CD1c-positive myeloid dendritic cell (primary cell): ENCODE measurements at regions not wholly inside any gene's neighbourhood (a gene's known extent, or its start where the extent isn't known, plus 50 kb on each side); places are given as distances from the start of the nearest gene placed in this dataset.
A peak's percentile ranks its signal among the peaks of the same experiment; 100 is the strongest.
"Not testable (repeated sequence)": the region's sequence is repeated elsewhere in the genome, so short reads cannot be mapped to it uniquely, and the experiment has no call there.

Source experiments
- DNase-seq: peaks from one replicate; pipeline ENCODE4 v3.0.0-alpha.2; 2016; ENCODE audit errors: extremely low spot score

- DNase-seq: no peak
These were observed 736.8 kb upstream of the NCAM2 start for GRCh38 chr21:20261364-20261763.

GRCh38 chr21:20265707-20266440, 732.3 kb upstream of the NCAM2 start:
- DNase-seq: no peak

DNA sequence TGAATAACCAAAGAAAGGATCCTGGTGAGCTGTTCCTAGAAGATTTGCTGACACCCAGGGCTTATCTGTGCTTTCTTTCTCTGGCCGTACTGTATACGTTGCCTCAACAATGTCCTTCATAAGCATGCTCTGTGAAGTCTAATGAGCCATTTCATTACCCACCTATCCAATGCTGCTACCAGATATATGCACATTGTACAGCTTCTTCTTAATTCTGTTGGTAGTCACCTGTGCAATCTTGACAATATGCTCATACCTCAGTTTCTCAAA, 731.8 kb upstream of the NCAM2 start:
- no peak for DNase-seq

GRCh38 chr21:20270365-20271055, 727.7 kb upstream of the NCAM2 start:
- DNase-seq: no peak

GRCh38 chr21:20272791-20273362, 725.3 kb upstream of the NCAM2 start:
- no peak for DNase-seq

GRCh38 chr21:20276377-20276776, 721.8 kb upstream of the NCAM2 start:
- DNase-seq: no peak

DNA sequence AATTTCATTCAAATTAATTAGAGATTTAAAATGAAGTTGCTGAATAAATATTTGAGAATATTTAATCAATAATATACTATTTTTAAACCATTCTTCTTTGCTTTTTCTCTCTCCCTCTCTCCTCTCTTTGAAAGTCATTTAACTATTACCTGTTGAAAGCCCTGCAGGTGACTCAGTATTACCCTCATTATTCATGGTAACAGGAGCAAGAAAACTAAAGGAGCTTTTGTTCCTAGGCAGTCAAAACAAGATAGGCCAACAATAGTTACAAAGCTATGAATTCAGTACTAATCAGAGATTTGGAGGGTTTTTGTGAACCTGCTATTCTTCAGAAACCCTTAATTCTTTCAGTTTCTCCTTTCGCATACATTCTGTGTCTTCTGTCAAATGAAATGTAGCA, 721.3 kb upstream of the NCAM2 start:
- DNase-seq: no peak

DNA sequence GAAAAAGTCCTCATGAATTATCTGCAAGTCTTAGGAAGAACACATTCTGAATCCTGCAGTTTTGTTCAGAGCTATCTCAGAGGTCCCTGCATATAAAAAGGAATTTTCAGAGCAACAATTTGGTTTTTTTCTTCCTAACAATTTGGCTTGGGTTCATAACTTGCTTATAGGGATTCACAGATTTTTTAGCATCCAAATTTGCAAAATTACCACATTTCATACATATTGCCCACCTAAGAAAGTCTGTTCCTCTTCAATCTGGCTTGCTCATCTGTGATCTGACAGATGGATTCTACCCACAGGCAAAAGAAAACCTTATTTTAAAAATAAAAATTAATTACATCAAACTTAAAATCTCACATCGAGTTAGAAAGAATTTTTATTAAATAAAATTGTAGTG, 714.4 kb upstream of the NCAM2 start:
- no peak for DNase-seq

DNA sequence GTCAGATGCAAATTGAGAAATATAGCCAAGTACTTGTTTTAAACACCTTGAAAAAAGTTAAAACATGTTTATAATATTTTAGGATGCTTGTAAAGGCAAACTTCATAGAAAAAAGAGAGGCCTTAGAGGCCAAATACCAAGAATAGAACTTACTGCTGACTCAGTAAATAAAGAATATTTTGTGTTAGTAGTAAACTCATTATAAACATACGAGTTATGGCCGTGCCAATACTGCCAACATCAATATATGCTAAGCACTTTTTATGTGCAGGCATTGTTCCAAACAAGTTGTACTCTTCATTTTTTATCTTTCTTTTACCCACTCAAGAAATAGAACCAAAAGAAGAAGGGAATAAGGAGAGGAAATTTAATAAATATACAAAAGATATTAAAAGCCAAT, 705.9 kb upstream of the NCAM2 start:
- no peak for DNase-seq

GRCh38 chr21:20292854-20293253, 705.4 kb upstream of the NCAM2 start:
- not testable (repeated sequence) for DNase-seq

- no peak for DNase-seq
These were observed 696.8 kb upstream of the NCAM2 start for GRCh38 chr21:20301395-20301794.

- DNase-seq: no peak
These were observed 696.1 kb upstream of the NCAM2 start for GRCh38 chr21:20302084-20302483.

DNA sequence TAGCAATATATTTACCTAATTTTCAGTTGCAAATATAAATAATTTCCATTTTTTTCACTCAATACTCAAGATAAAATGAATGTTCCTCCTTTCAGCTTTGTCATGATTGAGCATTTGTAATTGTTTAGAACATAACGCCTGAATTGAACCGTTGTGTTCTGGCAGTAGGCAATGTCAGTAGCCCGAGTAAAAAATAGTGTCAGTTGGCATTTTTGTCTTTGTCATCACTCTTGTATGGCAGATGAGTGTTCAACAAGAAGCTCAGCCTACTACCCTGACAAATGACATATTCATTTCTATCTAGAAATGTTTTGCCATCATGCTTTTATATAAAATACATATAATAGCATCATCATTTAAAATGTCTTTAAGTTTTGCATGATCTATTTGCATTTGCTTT, 691.4 kb upstream of the NCAM2 start:
- DNase-seq: no peak

- peak; percentile 12 for DNase-seq
These were observed 689.5 kb upstream of the NCAM2 start for GRCh38 chr21:20308586-20309315.

DNA sequence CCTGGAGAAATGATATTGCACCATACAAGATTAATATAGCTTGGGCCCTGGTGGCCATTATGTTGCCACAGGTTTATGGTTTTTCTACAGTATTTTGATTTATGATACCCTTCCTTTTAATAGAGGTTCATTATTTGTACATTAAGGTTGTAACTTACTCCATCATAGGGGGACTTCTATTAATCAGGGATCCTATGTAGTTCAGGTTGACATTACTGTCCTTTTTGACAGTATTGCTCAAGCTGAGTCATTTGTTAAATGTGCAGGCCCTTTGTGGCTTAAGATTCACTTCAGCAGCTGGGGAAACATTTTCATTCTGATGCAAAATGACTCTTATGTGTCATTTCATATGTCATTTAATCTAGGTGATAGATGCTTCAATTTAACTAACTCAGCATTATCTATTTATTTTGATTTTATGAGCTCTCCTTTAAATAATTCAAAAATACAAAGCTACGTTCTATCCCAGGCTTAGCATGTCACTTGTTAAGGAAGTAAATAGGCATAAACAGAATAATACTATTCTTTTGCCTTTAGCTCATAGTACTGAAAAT, 686.9 kb upstream of the NCAM2 start:
- no peak for DNase-seq

- DNase-seq: no peak
These were observed 685.2 kb upstream of the NCAM2 start for GRCh38 chr21:20313013-20313412.

- no peak for DNase-seq
These were observed 683.2 kb upstream of the NCAM2 start for GRCh38 chr21:20315042-20315441.

GRCh38 chr21:20329636-20330035, 668.6 kb upstream of the NCAM2 start:
- DNase-seq: no peak

- DNase-seq: no peak
These were observed 667.6 kb upstream of the NCAM2 start for GRCh38 chr21:20330652-20331051.

GRCh38 chr21:20334585-20334984, 663.6 kb upstream of the NCAM2 start:
- DNase-seq: no peak

- DNase-seq: no peak
These were observed 656.8 kb upstream of the NCAM2 start for GRCh38 chr21:20341431-20341830.

GRCh38 chr21:20343186-20343585, 655.0 kb upstream of the NCAM2 start:
- no peak for DNase-seq

- no peak for DNase-seq
These were observed 647.1 kb upstream of the NCAM2 start for GRCh38 chr21:20351138-20351537.
